LNCAP (cell line): ENCODE measurements at regions not wholly inside any gene's neighbourhood (a gene's known extent, or its start where the extent isn't known, plus 50 kb on each side); places are given as distances from the start of the nearest gene placed in this dataset.

Experiments used
- TF ChIP-seq, protein P1 (sequence below): fragments of 450-650 bp; IDR thresholded peaks from 2 replicates; pipeline ENCODE4 v1.5.1; 2017; ENCODE audit warnings: mild to moderate bottlenecking

DNA sequence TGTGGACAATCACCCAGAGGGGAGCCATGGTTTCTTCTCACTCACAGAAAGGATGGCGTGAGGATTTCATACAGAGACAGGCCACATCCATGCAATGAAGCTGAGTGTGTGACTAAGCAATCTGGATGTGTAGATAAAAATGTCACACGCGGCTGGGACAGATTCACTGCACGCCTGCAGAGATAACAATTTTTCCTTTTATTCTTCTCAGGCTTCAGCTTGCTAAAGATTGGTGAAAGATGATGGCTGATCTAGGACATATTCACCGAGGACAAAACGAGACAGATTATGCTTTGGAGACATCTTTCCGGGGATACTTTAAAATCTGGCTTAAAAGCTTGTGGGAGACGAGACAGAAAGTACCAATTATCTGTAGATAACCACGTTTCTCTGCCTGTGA is 313.9 kb upstream of the TRPC7 start:
- TF ChIP-seq, protein P1, sequence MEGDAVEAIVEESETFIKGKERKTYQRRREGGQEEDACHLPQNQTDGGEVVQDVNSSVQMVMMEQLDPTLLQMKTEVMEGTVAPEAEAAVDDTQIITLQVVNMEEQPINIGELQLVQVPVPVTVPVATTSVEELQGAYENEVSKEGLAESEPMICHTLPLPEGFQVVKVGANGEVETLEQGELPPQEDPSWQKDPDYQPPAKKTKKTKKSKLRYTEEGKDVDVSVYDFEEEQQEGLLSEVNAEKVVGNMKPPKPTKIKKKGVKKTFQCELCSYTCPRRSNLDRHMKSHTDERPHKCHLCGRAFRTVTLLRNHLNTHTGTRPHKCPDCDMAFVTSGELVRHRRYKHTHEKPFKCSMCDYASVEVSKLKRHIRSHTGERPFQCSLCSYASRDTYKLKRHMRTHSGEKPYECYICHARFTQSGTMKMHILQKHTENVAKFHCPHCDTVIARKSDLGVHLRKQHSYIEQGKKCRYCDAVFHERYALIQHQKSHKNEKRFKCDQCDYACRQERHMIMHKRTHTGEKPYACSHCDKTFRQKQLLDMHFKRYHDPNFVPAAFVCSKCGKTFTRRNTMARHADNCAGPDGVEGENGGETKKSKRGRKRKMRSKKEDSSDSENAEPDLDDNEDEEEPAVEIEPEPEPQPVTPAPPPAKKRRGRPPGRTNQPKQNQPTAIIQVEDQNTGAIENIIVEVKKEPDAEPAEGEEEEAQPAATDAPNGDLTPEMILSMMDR: no peak

DNA sequence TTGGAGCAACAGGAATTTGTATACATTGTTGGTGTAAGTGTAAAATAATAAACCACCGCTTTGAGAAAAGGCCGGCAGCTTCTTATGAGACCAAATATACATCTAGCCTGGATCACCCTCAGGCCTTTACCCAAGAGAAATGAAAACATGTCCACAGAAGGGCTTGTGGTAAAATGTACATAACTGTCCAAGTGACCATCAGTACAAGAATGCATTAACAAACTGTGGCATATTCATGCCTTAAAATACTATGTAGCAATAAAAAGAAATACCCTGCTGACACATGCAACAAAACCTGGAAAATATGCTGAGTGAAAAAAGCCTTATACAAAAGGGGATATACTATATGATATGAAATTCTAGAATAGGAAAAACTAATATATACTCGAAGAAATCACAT is 311.9 kb upstream of the TRPC7 start:
- TF ChIP-seq, protein P1: no peak

DNA sequence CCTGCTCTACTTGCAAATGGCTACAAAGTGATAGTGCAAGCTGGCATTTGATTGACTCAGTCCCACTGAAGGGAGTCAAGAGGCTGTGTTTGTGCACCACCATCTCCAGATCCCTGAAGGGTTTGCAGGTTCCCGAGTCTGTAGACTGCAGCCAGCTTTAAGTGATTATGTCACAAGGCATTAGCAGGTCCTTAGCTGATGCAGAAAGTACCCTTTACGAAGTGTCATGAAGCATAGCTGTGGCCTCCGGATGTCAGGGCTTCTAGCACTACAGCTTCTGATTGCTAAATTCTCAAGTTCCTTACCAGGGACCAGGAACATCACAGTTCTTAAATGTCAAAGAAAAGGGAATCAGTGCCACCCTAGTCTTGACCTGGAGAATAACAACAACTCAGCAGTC is 311.3 kb upstream of the TRPC7 start:
- TF ChIP-seq, protein P1: no peak

DNA sequence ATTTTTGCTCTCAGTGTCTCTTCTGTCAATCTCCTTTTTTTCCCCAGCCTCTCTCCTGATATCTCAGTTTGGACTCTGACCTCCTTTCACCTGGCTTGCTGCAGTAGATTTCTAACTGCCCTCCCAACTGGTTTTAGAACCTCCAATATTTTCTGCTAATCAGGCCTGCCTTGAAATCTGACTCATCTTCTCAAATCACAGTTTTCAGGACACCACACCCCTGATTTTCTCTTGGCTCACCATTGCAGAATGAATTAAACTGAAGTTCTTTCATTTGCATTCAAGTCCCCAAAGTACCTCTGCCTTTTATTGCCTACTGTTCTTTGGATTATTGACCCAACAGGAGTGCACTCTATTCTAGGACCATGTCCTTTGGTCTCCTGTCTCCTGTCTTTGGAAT is 310.4 kb upstream of the TRPC7 start:
- TF ChIP-seq, protein P1: no peak

DNA sequence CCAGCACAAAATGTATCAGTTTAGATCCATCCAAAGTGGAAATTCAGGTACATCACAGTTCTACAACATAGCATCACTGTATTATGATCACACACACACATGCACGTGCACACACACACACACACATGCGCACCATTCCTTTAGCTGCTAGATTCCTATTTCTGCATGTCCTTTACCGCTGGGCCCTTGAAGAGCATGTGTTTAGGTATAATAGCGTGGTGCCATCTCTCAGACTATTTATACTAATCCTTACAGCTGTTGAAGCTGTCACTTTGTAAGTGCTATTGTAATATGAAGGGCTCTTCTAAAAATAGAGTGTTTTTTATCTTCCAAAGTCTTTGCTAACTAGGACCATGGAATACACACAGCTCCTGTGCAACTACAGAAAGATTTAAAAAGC is 308.8 kb upstream of the TRPC7 start:
- TF ChIP-seq, protein P1: no peak

DNA sequence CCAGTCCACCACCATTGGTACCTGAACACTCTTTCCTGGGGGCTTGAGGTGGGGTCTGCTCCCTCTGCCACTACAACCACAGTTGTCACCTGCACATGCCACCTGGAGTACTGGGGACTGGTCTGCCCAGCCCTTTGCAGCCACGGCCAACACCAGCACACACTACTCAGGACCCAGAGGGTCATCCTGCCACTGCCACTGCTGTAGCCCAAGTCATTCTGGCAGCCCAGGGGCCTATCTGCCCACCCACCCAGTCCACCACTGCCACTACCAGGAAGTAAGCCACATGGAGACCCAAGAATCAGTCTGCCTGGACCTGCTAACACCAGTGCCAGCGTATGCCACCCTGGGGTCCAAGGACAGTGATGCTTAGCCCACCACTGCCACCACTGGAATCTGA is 302.4 kb upstream of the TRPC7 start:
- TF ChIP-seq, protein P1: no peak

DNA sequence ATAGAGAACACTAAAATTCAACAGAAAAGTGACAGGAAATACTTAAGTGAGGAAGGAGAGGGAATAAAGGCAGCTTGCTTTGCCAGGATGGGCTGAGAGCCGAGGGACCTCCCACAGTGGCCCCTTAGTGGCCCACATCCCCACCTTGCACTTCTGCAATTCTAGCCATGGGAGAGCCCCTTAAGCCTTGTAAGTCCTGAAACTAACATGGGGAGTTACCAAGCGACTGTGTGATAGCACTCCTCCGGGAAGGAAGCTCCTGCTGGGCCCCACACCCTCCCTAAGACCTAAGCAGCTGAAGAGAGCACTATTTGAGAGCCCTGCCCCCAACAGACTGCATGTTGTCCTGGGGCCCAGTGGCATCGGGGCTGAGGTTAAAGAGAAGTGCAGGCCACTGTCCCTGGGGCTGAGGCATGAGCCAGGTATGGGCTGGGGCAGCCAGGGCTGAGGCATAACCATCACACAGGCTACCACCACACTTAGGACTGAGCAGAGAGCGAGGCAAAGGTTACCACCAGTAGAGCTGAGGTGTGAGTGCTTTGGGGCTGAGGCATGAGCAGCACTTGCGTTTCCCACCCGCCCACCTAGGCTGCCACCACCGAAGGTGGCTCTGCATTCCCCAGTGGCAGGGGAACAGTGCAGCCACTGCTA is 301.8 kb upstream of the TRPC7 start:
- TF ChIP-seq, protein P1: no peak

DNA sequence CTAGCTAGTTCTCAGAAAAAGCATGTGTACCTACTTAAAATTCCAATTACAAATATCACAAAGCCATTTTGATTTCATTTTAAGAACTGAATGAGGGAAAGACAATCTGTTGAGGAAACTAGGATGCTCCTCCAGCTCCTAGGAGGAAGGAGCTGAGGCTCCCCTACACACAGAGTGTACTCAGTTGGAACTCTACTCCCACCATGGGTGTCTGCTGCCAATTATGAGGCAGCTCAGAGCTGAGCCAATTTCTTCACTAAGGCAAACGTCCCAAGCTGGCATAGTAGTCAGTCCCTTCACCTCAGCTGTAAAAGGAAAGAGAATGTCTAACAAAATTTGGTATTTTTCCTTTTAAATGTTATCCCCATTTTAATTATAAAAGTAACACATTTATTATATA is 300.0 kb upstream of the TRPC7 start:
- TF ChIP-seq, protein P1: no peak
